Fibroblast of lung (primary cell): ENCODE measurements at regions not wholly inside any gene's neighbourhood (a gene's known extent, or its start where the extent isn't known, plus 50 kb on each side); places are given as distances from the start of the nearest gene placed in this dataset.

Source experiments
- DNase-seq, 2 donors: peaks; one replicate each; pipeline versions ENCODE4 v3.0.0 to v3.0.0-alpha.2; 2010; ENCODE audit warnings: low read depth in 2 of 2
- H2AFZ ChIP-seq: 2 replicates; pipeline ENCODE4 v1.5.1; 2012; ENCODE audit warnings: low read length, control low read depth, inconsistent platforms
- H3K27ac ChIP-seq: 2 replicates; pipeline ENCODE4 v1.5.1; 2011; ENCODE audit warnings: low read length, control low read depth; ENCODE audit not compliant: insufficient read depth
- H3K27me3 ChIP-seq: 2 replicates; pipeline ENCODE4 v1.5.1; 2011; ENCODE audit warnings: mild to moderate bottlenecking, low read length; ENCODE audit not compliant: control insufficient read depth, insufficient read depth
- H3K36me3 ChIP-seq: 2 replicates; pipeline ENCODE4 v1.5.1; 2011; ENCODE audit warnings: low read length; ENCODE audit not compliant: control insufficient read depth, insufficient read depth
- H3K4me1 ChIP-seq: 2 replicates; pipeline ENCODE4 v1.5.1; 2011; ENCODE audit warnings: low read length; ENCODE audit not compliant: control insufficient read depth, insufficient read depth; ENCODE audit errors: extremely low read depth
- H3K4me2 ChIP-seq: 2 replicates; pipeline ENCODE4 v1.5.1; 2011; ENCODE audit warnings: low read length, control low read depth; ENCODE audit not compliant: insufficient read depth; ENCODE audit errors: extremely low read depth
- H3K4me3 ChIP-seq, 4 experiments: fragments of 200-600 bp in 1 of 4; sonication (generic) in 1 of 4; replicated peaks in 1 of 4; 2 replicates each; pipeline ENCODE4 v1.5.1; 2011 to 2016; ENCODE audit warnings: low read length in 4 of 4, low read depth in 3 of 4, mild to moderate bottlenecking in 3 of 4, control low read depth in 2 of 4, inconsistent platforms in 1 of 4, mixed read lengths in 1 of 4; ENCODE audit not compliant: insufficient read depth in 1 of 4; ENCODE audit errors: control extremely low read depth in 1 of 4
- H3K79me2 ChIP-seq: 2 replicates; pipeline ENCODE4 v1.5.1; 2012; ENCODE audit warnings: mild to moderate bottlenecking, low read length, inconsistent platforms; ENCODE audit not compliant: control insufficient read depth, insufficient read depth
- H3K9ac ChIP-seq: 2 replicates; pipeline ENCODE4 v1.5.1; 2011; ENCODE audit warnings: mild to moderate bottlenecking, low read length, control low read depth; ENCODE audit not compliant: insufficient read depth
- H3K9me3 ChIP-seq: 2 replicates; pipeline ENCODE4 v1.5.1; 2012; ENCODE audit warnings: low read depth, low read length; ENCODE audit not compliant: control insufficient read depth, insufficient read depth
- H4K20me1 ChIP-seq: 2 replicates; pipeline ENCODE4 v1.5.1; 2011; ENCODE audit warnings: low read length; ENCODE audit not compliant: control insufficient read depth, insufficient read depth; ENCODE audit errors: extremely low read depth
- EZH2 ChIP-seq: IDR thresholded peaks from 2 replicates; pipeline ENCODE4 v1.5.1; 2012; ENCODE audit warnings: low read length, control low read depth, mild to moderate bottlenecking; ENCODE audit errors: missing control alignments
- TF ChIP-seq, protein P1 (sequence below), 2 donors: IDR thresholded peaks in 1 of 2; conservative IDR thresholded peaks in 1 of 2; 1 replicate in 1 of 2; 2 replicates in 1 of 2; pipeline ENCODE4 v1.5.1; 2011 to 2012; ENCODE audit warnings: low read length in 2 of 2, control low read depth in 1 of 2, inconsistent platforms in 1 of 2, low read depth in 1 of 2, mild to moderate bottlenecking in 1 of 2

DNA sequence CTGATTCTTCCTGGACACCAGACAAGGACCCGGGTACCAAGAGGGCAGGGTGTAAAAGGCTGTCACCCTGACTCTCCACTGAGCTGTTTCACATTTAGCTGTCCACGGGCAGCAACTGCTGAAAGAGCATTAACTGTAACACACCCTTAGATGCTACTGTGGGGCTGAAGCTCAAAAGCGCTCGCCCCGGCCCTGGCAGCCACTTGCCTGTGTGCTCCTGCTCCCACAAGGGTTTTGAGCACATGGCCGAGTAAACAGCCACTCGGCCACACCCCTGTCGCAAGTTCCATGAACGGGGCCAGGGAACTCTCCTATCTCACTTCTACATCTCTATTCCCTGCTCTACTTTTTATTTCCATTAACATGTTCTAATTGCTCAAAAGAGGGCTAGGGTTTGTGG is 421.7 kb downstream of the TUSC7 start:
- Histone ChIP-seq H3K27me3 (no peaks in the 10 kb centered on the region), H3K4me1 (no peaks in the 10 kb centered on the region), H2AFZ (no peak overlapping the region), H3K4me2 (no peak overlapping the region), H4K20me1 (no peaks in the 10 kb centered on the region), H3K4me3 (no peak overlapping the region), H3K27ac (no peak overlapping the region), H3K36me3 (no peaks in the 10 kb centered on the region), H3K9me3 (no peaks in the 10 kb centered on the region), H3K9ac (no peak overlapping the region), H3K79me2 (no peaks in the 10 kb centered on the region)
- no peak for DNase-seq
- TF ChIP-seq, protein P1, sequence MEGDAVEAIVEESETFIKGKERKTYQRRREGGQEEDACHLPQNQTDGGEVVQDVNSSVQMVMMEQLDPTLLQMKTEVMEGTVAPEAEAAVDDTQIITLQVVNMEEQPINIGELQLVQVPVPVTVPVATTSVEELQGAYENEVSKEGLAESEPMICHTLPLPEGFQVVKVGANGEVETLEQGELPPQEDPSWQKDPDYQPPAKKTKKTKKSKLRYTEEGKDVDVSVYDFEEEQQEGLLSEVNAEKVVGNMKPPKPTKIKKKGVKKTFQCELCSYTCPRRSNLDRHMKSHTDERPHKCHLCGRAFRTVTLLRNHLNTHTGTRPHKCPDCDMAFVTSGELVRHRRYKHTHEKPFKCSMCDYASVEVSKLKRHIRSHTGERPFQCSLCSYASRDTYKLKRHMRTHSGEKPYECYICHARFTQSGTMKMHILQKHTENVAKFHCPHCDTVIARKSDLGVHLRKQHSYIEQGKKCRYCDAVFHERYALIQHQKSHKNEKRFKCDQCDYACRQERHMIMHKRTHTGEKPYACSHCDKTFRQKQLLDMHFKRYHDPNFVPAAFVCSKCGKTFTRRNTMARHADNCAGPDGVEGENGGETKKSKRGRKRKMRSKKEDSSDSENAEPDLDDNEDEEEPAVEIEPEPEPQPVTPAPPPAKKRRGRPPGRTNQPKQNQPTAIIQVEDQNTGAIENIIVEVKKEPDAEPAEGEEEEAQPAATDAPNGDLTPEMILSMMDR (conservative IDR thresholded peaks at IDR 0.05 in 1 of 2, IDR thresholded peaks at IDR 0.05 in 1 of 2; ENCODE audit: low read depth in 1 of 2, low read length in 2 of 2): no peak
- TF ChIP-seq EZH2: no peak

DNA sequence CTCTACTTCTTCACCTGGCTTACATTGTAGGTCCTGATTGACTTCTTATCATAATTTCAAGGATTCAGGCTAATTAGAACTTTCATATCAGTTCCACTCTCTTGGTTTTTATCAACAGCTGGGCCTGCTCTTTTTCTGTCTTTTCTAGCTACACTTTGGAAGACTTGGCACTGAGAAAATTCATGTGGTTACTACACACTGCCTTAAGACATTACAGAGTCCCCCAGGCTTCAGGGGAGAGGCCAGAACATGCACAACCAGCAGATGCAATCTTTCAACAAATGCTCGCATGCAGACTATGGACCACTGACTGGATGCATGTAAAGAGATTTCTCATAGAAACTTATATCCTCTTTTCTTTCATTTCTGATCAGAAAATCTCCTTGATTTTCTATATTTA is 423.5 kb downstream of the TUSC7 start:
- Histone ChIP-seq H3K79me2 (no peaks in the 10 kb centered on the region), H3K9me3 (no peaks in the 10 kb centered on the region), H2AFZ (no peak overlapping the region), H3K9ac (no peak overlapping the region), H3K4me2 (no peak overlapping the region), H3K4me3 (no peak overlapping the region), H3K4me1 (no peaks in the 10 kb centered on the region), H3K27me3 (no peaks in the 10 kb centered on the region), H3K27ac (no peak overlapping the region), H4K20me1 (no peaks in the 10 kb centered on the region), H3K36me3 (no peaks in the 10 kb centered on the region)
- TF ChIP-seq, protein P1 (conservative IDR thresholded peaks at IDR 0.05 in 1 of 2, IDR thresholded peaks at IDR 0.05 in 1 of 2; ENCODE audit: low read depth in 1 of 2, low read length in 2 of 2): no peak
- TF ChIP-seq EZH2: no peak
- peak in 1 of 2 donors; percentile 60 for DNase-seq

DNA sequence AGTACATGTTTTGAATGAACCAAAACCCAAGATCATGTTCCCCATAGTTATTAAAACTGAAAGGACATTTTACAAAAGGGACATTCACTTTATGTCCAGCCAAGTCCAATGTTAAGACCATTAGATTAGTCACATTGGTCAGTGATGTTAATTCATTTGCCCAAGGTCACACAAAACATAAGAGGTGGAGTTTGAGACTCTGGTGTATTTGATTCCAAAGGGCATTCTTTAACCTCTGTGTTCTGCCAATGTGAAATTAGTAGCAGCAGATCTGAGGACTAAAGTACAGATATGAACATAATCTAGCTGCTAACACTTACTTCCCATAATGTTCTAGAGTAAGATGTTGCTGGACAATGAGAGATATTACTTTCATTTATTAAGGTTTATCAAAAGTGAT is 425.6 kb downstream of the TUSC7 start:
- Histone ChIP-seq H3K9me3 (no peaks in the 10 kb centered on the region), H3K4me2 (no peak overlapping the region), H3K4me1 (no peaks in the 10 kb centered on the region), H2AFZ (no peak overlapping the region), H3K27ac (no peak overlapping the region), H3K27me3 (no peaks in the 10 kb centered on the region), H4K20me1 (no peaks in the 10 kb centered on the region), H3K4me3 (no peak overlapping the region), H3K36me3 (no peaks in the 10 kb centered on the region), H3K9ac (no peak overlapping the region), H3K79me2 (no peaks in the 10 kb centered on the region)
- TF ChIP-seq EZH2: no peak
- TF ChIP-seq, protein P1 (conservative IDR thresholded peaks at IDR 0.05 in 1 of 2, IDR thresholded peaks at IDR 0.05 in 1 of 2; ENCODE audit: low read depth in 1 of 2, low read length in 2 of 2): no peak
- no peak for DNase-seq
